GM21367 (cell line): ENCODE measurements at regions not wholly inside any gene's neighbourhood (a gene's known extent, or its start where the extent isn't known, plus 50 kb on each side); places are given as distances from the start of the nearest gene placed in this dataset.
"Not testable (repeated sequence)": the region's sequence is repeated elsewhere in the genome, so short reads cannot be mapped to it uniquely, and the experiment has no call there.

Source experiments
- ATAC-seq: cut with Tn5 transposase; IDR thresholded peaks from one replicate; pipeline ENCODE4 v1.9.1; 2021; ENCODE audit not compliant: unreplicated experiment

- ATAC-seq: no peak
These were observed 181.5 kb upstream of the SFSWAP start for GRCh38 chr12:131529196-131530040.

GRCh38 chr12:131530041-131530332, 180.9 kb upstream of the SFSWAP start:
- no peak for ATAC-seq

GRCh38 chr12:131530422-131530821, 180.5 kb upstream of the SFSWAP start:
- no peak for ATAC-seq

GRCh38 chr12:131533139-131533538, 177.8 kb upstream of the SFSWAP start:
- no peak for ATAC-seq

- ATAC-seq: no peak
These were observed 175.1 kb upstream of the SFSWAP start for GRCh38 chr12:131535779-131536178.

- no peak for ATAC-seq
These were observed 174.6 kb upstream of the SFSWAP start for GRCh38 chr12:131536337-131536736.

- ATAC-seq: no peak
These were observed 174.1 kb upstream of the SFSWAP start for GRCh38 chr12:131536766-131537165.

- ATAC-seq: no peak
These were observed 173.5 kb upstream of the SFSWAP start for GRCh38 chr12:131537267-131537958.

- no peak for ATAC-seq
These were observed 171.5 kb upstream of the SFSWAP start for GRCh38 chr12:131539381-131539780.

GRCh38 chr12:131540138-131540623, 170.7 kb upstream of the SFSWAP start:
- no peak for ATAC-seq

GRCh38 chr12:131541512-131541911, 169.4 kb upstream of the SFSWAP start:
- not testable (repeated sequence) for ATAC-seq

GRCh38 chr12:131542351-131542750, 168.5 kb upstream of the SFSWAP start:
- ATAC-seq: no peak

GRCh38 chr12:131543040-131543439, 167.8 kb upstream of the SFSWAP start:
- ATAC-seq: no peak

GRCh38 chr12:131547555-131547954, 163.3 kb upstream of the SFSWAP start:
- no peak for ATAC-seq

- no peak for ATAC-seq
These were observed 160.8 kb upstream of the SFSWAP start for GRCh38 chr12:131550121-131550520.

GRCh38 chr12:131551675-131552491, 159.0 kb upstream of the SFSWAP start:
- no peak for ATAC-seq

- no peak for ATAC-seq
These were observed 158.4 kb upstream of the SFSWAP start for GRCh38 chr12:131552492-131552863.

- no peak for ATAC-seq
These were observed 157.7 kb upstream of the SFSWAP start for GRCh38 chr12:131553096-131553777.

- no peak for ATAC-seq
These were observed 155.6 kb upstream of the SFSWAP start for GRCh38 chr12:131555197-131555846.

GRCh38 chr12:131555866-131556265, 155.0 kb upstream of the SFSWAP start:
- no peak for ATAC-seq
